Hepatocyte (in vitro differentiated cells): ENCODE measurements at regions not wholly inside any gene's neighbourhood (a gene's known extent, or its start where the extent isn't known, plus 50 kb on each side); places are given as distances from the start of the nearest gene placed in this dataset.

Experiments used
- DNase-seq: peaks from one replicate; pipeline ENCODE4 v3.0.0-alpha.2; 2016; ENCODE audit warnings: low spot score
- H2AFZ ChIP-seq: fragments of 200-600 bp; sonication (generic); 2 replicates; pipeline ENCODE4 v1.6.0; 2016; ENCODE audit warnings: antibody characterized with exemption, mild to moderate bottlenecking
- H3K27ac ChIP-seq: fragments of 200-600 bp; sonication (generic); 2 replicates; pipeline ENCODE4 v1.5.1; 2016; ENCODE audit warnings: mild to moderate bottlenecking
- H3K27me3 ChIP-seq: fragments of 200-600 bp; sonication (generic); 2 replicates; pipeline ENCODE4 v1.6.1; 2016
- H3K36me3 ChIP-seq: fragments of 200-600 bp; sonication (generic); replicated peaks from 2 replicates; pipeline ENCODE4 v1.5.1; 2016; ENCODE audit warnings: low read depth; ENCODE audit not compliant: insufficient read depth
- H3K4me1 ChIP-seq: fragments of 200-600 bp; sonication (generic); 2 replicates; pipeline ENCODE4 v1.5.1; 2016; ENCODE audit warnings: mild to moderate bottlenecking, moderate library complexity; ENCODE audit not compliant: insufficient read depth
- H3K4me2 ChIP-seq: fragments of 200-600 bp; sonication (generic); 2 replicates; pipeline ENCODE4 v1.6.0; 2016
- H3K4me3 ChIP-seq: fragments of 200-600 bp; sonication (generic); 2 replicates; pipeline ENCODE4 v1.5.1; 2016; ENCODE audit warnings: mild to moderate bottlenecking
- H3K79me2 ChIP-seq: fragments of 200-600 bp; sonication (generic); 2 replicates; pipeline ENCODE4 v1.6.0; 2017; ENCODE audit warnings: mild to moderate bottlenecking
- H3K9me2 ChIP-seq: fragments of 200-600 bp; sonication (generic); replicated peaks from 2 replicates; pipeline ENCODE4 v1.6.0; 2017; ENCODE audit warnings: mild to moderate bottlenecking; ENCODE audit not compliant: insufficient read depth
- H3K9me3 ChIP-seq: fragments of 200-600 bp; sonication (generic); 2 replicates; pipeline ENCODE4 v1.5.1; 2016; ENCODE audit warnings: low read depth, mild to moderate bottlenecking
- H4K20me1 ChIP-seq: fragments of 200-600 bp; sonication (generic); 2 replicates; pipeline ENCODE4 v1.6.0; 2016; ENCODE audit warnings: mild to moderate bottlenecking; ENCODE audit not compliant: insufficient read depth, poor library complexity, severe bottlenecking
- CTCF ChIP-seq: fragments of 200-600 bp; sonication (generic); IDR thresholded peaks from 2 replicates; pipeline ENCODE4 v1.5.1; 2016; ENCODE audit warnings: antibody characterized with exemption, mild to moderate bottlenecking; ENCODE audit not compliant: poor library complexity
- EZH2 ChIP-seq: fragments of 200-600 bp; sonication (generic); IDR thresholded peaks from 2 replicates; pipeline ENCODE4 v1.6.1; 2016; ENCODE audit warnings: antibody characterized with exemption, mild to moderate bottlenecking, borderline replicate concordance
- EZH2phosphoT487 ChIP-seq: fragments of 200-600 bp; sonication (generic); IDR thresholded peaks from one replicate; pipeline ENCODE4 v1.6.1; 2018; ENCODE audit warnings: antibody characterized with exemption, mild to moderate bottlenecking, low read depth, moderate library complexity; ENCODE audit not compliant: unreplicated experiment, severe bottlenecking
- WGBS: methylation state at CpG from one replicate; pipeline ENCODE4 v1.1.6; 2016; ENCODE audit warnings: low lambda C conversion rate; ENCODE audit errors: missing lambda C conversion rate; 5-methylcytosine and 5-hydroxymethylcytosine counted together

- H3K9me3 ChIP-seq: no peaks in the 10 kb centered on the region
- H3K4me2 ChIP-seq: no peak overlapping the region
- H2AFZ ChIP-seq: no peak overlapping the region
- no peaks in the 10 kb centered on the region for H3K36me3 ChIP-seq
- no peak overlapping the region for H3K4me3 ChIP-seq
- WGBS: 82% methylated on average over 3 of the region's 3 CpGs
- no peak for DNase-seq
- no peaks in the 10 kb centered on the region for H3K9me2 ChIP-seq
- H4K20me1 ChIP-seq: no peaks in the 10 kb centered on the region
- H3K79me2 ChIP-seq: no peaks in the 10 kb centered on the region
- no peaks in the 10 kb centered on the region for H3K4me1 ChIP-seq
- no peak overlapping the region for H3K27ac ChIP-seq
- H3K27me3 ChIP-seq: no peaks in the 10 kb centered on the region
- no peak for TF ChIP-seq EZH2phosphoT487
- TF ChIP-seq EZH2: no peak
- no peak for TF ChIP-seq CTCF
These were observed 306.5 kb upstream of the RSPO3 start for GRCh38 chr6:126812010-126812409.

- no peaks in the 10 kb centered on the region for H3K4me1 ChIP-seq
- H3K9me3 ChIP-seq: no peaks in the 10 kb centered on the region
- no peak overlapping the region for H2AFZ ChIP-seq
- no peaks in the 10 kb centered on the region for H3K27me3 ChIP-seq
- WGBS: 21% methylated on average over 1 of the region's 1 CpG
- no peaks in the 10 kb centered on the region for H3K9me2 ChIP-seq
- no peak overlapping the region for H3K4me2 ChIP-seq
- H3K36me3 ChIP-seq: no peaks in the 10 kb centered on the region
- TF ChIP-seq EZH2phosphoT487 (no peak), EZH2 (no peak), CTCF (no peak)
- no peaks in the 10 kb centered on the region for H3K79me2 ChIP-seq
- no peak overlapping the region for H3K4me3 ChIP-seq
- DNase-seq: no peak
- no peaks in the 10 kb centered on the region for H4K20me1 ChIP-seq
- no peak overlapping the region for H3K27ac ChIP-seq
These were observed 305.8 kb upstream of the RSPO3 start for GRCh38 chr6:126812651-126813050.

GRCh38 chr6:126820634-126821033 lies 297.8 kb upstream of the RSPO3 start:
- DNase-seq: no peak
- Histone ChIP-seq H3K79me2 (no peaks in the 10 kb centered on the region), H3K4me3 (no peak overlapping the region), H2AFZ (no peak overlapping the region), H3K9me3 (no peaks in the 10 kb centered on the region), H3K27ac (no peak overlapping the region), H3K4me1 (no peaks in the 10 kb centered on the region), H3K27me3 (no peaks in the 10 kb centered on the region), H3K4me2 (no peak overlapping the region), H3K9me2 (no peaks in the 10 kb centered on the region), H4K20me1 (no peaks in the 10 kb centered on the region), H3K36me3 (no peaks in the 10 kb centered on the region)
- WGBS: 90% methylated on average over 3 of the region's 3 CpGs
- TF ChIP-seq EZH2: no peak
- TF ChIP-seq EZH2phosphoT487: no peak
- TF ChIP-seq CTCF: no peak

GRCh38 chr6:126821706-126822105 lies 296.8 kb upstream of the RSPO3 start:
- H3K27ac ChIP-seq: no peak overlapping the region
- TF ChIP-seq CTCF: no peak
- TF ChIP-seq EZH2: no peak
- no peak for TF ChIP-seq EZH2phosphoT487
- no peaks in the 10 kb centered on the region for H3K9me2 ChIP-seq
- H3K27me3 ChIP-seq: no peaks in the 10 kb centered on the region
- 79% methylated on average over 2 of the region's 2 CpGs for WGBS
- no peak overlapping the region for H3K4me2 ChIP-seq
- H2AFZ ChIP-seq: no peak overlapping the region
- H3K4me3 ChIP-seq: no peak overlapping the region
- DNase-seq: no peak
- no peaks in the 10 kb centered on the region for H3K79me2 ChIP-seq
- no peaks in the 10 kb centered on the region for H3K4me1 ChIP-seq
- no peaks in the 10 kb centered on the region for H3K36me3 ChIP-seq
- no peaks in the 10 kb centered on the region for H4K20me1 ChIP-seq
- H3K9me3 ChIP-seq: no peaks in the 10 kb centered on the region
